Calu3 (cell line): ENCODE measurements at regions not wholly inside any gene's neighbourhood (a gene's known extent, or its start where the extent isn't known, plus 50 kb on each side); places are given as distances from the start of the nearest gene placed in this dataset.

Experiments used
- BruUV-seq: library from RNA; stranded (reverse); fragments of 400-500 nt; replicated peaks from 2 replicates; lab custom pipeline; 2021; lab: Mats Ljungman, UMichigan
- CTCF ChIA-PET: fragments of 300-600 bp; sonication (Branson Sonifier 250); formaldehyde crosslinking; loops from one replicate; lab custom pipeline; 2022; ENCODE audit warnings: antibody characterized with exemption; lab: Charles Lee
- DNase-seq: peaks from one replicate; pipeline ENCODE4 v3.0.0; 2022
- H3K27ac Mint-ChIP-seq: one replicate; pipeline ENCODE4 v1.8.0; 2022; ENCODE audit warnings: mixed read lengths; ENCODE audit not compliant: unreplicated experiment
- H3K27me3 Mint-ChIP-seq: one replicate; pipeline ENCODE4 v1.8.0; 2022; ENCODE audit warnings: mixed read lengths; ENCODE audit not compliant: unreplicated experiment
- H3K36me3 Mint-ChIP-seq: one replicate; pipeline ENCODE4 v1.8.0; 2022; ENCODE audit warnings: mild to moderate bottlenecking, moderate library complexity, mixed read lengths; ENCODE audit not compliant: insufficient read depth, unreplicated experiment
- H3K4me1 Mint-ChIP-seq: one replicate; pipeline ENCODE4 v1.8.0; 2022; ENCODE audit warnings: mild to moderate bottlenecking, low read depth, mixed read lengths; ENCODE audit not compliant: unreplicated experiment
- H3K4me3 Mint-ChIP-seq: one replicate; pipeline ENCODE4 v1.8.0; 2022; ENCODE audit warnings: mild to moderate bottlenecking, low read depth, moderate library complexity, mixed read lengths; ENCODE audit not compliant: unreplicated experiment
- H3K9me3 Mint-ChIP-seq: one replicate; pipeline ENCODE4 v1.8.0; 2022; ENCODE audit warnings: low read depth, mixed read lengths; ENCODE audit not compliant: unreplicated experiment
- intact Hi-C: fragments of 100-400 bp; cut with micrococcal nuclease; formaldehyde crosslinking; loops from one replicate; pipeline ENCODE4 v1.10.0; 2022; ENCODE audit not compliant: unreplicated experiment
- TF ChIP-seq, protein P1 (sequence below): fragments of 200-600 bp; IDR thresholded peaks from one replicate; pipeline ENCODE4 v1.8.0; 2022; ENCODE audit warnings: antibody characterized with exemption; ENCODE audit not compliant: unreplicated experiment

DNA sequence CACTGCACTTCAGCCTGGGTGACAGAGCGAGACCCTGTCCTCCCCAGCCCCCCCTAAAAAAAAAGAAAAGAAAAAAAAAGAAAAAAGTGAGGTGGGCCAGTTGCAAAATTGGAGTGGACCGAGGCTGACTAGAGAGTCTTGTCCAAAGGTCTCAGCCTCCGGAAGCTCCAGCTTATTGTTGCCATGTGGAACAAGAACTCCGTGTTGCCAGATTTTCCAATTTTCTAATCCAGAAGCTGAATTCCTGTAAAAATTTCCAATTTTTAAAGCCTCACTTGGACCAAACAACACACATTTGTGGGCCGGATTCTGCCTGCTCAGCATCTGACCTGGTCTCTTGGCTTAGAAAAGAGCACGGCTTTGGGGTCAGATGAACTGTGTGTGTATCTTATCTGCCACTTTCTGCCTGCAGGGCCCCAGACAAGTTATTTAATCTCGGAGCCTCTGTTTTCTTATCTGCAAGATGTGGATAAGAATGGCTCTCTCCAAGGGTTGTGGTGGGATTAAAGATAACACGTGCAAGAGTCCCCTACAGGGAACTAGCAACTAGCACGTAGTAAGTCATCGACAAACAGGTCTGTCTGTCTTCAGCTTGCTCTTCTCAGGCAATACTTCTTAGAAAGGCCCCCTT lies 73.7 kb upstream of the TLE3 start:
- intact Hi-C loops = no loop called here
- H3K4me1 Mint-ChIP-seq = no peaks in the 10 kb centered on the region
- H3K36me3 Mint-ChIP-seq = no peaks in the 10 kb centered on the region
- CTCF ChIA-PET = no interaction called here
- DNase-seq = no peak
- H3K9me3 Mint-ChIP-seq = no peaks in the 10 kb centered on the region
- H3K27ac Mint-ChIP-seq = no peak overlapping the region
- BruUV-seq = no TSS peak
- TF ChIP-seq, protein P1, sequence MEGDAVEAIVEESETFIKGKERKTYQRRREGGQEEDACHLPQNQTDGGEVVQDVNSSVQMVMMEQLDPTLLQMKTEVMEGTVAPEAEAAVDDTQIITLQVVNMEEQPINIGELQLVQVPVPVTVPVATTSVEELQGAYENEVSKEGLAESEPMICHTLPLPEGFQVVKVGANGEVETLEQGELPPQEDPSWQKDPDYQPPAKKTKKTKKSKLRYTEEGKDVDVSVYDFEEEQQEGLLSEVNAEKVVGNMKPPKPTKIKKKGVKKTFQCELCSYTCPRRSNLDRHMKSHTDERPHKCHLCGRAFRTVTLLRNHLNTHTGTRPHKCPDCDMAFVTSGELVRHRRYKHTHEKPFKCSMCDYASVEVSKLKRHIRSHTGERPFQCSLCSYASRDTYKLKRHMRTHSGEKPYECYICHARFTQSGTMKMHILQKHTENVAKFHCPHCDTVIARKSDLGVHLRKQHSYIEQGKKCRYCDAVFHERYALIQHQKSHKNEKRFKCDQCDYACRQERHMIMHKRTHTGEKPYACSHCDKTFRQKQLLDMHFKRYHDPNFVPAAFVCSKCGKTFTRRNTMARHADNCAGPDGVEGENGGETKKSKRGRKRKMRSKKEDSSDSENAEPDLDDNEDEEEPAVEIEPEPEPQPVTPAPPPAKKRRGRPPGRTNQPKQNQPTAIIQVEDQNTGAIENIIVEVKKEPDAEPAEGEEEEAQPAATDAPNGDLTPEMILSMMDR = no peak
- H3K27me3 Mint-ChIP-seq = peaks cover 41% of the 10 kb centered on the region
- H3K4me3 Mint-ChIP-seq = no peak overlapping the region

DNA sequence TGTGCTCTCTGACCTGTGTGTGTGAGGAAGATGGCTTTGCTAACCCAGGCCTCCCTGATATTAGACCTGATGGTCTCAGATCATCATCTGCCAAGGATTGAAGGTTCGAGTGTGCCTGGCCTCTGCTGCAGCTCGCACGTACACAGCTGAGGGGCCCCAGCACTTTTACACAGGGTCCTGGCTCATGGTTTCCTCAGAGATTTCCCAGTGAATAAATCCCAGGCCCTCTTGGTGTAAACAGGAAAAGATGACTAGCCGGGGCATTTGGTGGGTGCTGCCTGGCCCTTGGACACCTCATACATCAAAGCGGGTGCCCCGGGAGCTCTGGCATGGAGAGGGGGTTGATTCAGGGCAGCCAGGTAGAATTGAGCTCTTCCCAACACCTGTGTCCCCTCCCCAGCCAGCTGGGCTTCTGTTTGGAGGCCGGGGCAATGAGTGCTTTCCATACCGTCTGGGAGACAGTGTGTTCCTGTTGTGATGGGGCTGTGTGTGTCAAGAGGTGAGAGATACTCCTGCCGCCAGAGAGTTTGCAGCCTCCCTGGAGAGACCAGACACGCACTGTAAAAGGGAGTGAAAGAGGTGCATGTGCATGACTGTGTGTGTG lies 72.5 kb upstream of the TLE3 start:
- Mint-ChIP-seq H3K4me1 (peaks cover 6% of the 10 kb centered on the region), H3K27me3 (peaks cover 41% of the 10 kb centered on the region), H3K36me3 (no peaks in the 10 kb centered on the region), H3K27ac (no peak overlapping the region), H3K4me3 (no peak overlapping the region), H3K9me3 (no peaks in the 10 kb centered on the region)
- CTCF ChIA-PET = interaction anchor here (0.8 kb wide), 1 partner anchor 70 kb away, joined by 3 read pairs; no protein-coding TSS in a partner anchor
- no TSS peak for BruUV-seq
- no peak for DNase-seq
- intact Hi-C loops = no loop called here
- TF ChIP-seq, protein P1 = no peak

DNA sequence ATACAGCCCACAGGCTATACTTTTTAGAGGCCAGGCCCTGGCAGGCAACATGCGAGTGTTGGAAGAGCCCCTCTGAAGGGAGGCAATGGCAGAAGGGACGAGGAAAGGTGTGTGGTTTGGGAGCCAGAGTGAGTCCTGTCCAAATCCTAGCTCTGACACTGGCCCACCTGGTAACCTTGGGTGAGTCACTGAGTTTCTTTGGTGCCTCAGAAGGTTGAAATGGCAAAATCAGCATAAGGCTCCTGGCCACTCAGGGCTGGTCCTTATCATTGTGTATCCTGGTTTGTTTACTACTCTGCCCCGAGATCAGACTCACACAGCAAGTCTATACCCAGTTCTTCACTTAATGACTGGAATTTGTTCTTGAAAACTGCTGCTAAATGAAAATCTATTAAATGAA lies 71.4 kb upstream of the TLE3 start:
- H3K4me1 Mint-ChIP-seq = peaks cover 10% of the 10 kb centered on the region
- no peak overlapping the region for H3K4me3 Mint-ChIP-seq
- no peak for DNase-seq
- H3K27ac Mint-ChIP-seq = no peak overlapping the region
- H3K36me3 Mint-ChIP-seq = no peaks in the 10 kb centered on the region
- no TSS peak for BruUV-seq
- no peaks in the 10 kb centered on the region for H3K9me3 Mint-ChIP-seq
- TF ChIP-seq, protein P1 = no peak
- peaks cover 35% of the 10 kb centered on the region for H3K27me3 Mint-ChIP-seq
- CTCF ChIA-PET = no interaction called here
- intact Hi-C loops = no loop called here

DNA sequence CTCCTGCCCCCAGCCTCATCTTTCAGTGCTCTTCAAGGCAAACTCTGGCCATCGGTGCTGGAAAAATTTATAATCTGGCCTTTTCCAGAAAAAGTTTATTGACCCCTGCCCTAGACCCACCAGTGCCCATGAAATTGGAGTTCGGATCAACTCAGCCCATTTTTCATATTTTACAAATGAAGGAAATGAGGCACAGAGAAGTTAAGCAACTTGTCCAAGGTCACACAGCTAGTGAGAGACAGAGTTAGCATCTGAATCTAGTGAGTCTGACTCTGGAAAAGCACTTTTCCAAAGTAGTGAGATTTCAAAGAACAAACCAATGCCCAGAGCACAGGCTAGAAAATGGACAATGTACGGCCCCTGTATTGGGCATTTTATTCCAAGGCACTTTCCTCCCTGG lies 69.4 kb upstream of the TLE3 start:
- intact Hi-C loops = no loop called here
- Mint-ChIP-seq H3K36me3 (no peaks in the 10 kb centered on the region), H3K9me3 (no peaks in the 10 kb centered on the region), H3K4me3 (no peak overlapping the region), H3K27ac (no peak overlapping the region), H3K27me3 (peaks cover 20% of the 10 kb centered on the region), H3K4me1 (peaks cover 10% of the 10 kb centered on the region)
- TF ChIP-seq, protein P1 = no peak
- no TSS peak for BruUV-seq
- CTCF ChIA-PET = no interaction called here
- no peak for DNase-seq
